ENCODE measurements at regions not wholly inside any gene's neighbourhood (a gene's known extent, or its start where the extent isn't known, plus 50 kb on each side); places are given as distances from the start of the nearest gene placed in this dataset.

DNA sequence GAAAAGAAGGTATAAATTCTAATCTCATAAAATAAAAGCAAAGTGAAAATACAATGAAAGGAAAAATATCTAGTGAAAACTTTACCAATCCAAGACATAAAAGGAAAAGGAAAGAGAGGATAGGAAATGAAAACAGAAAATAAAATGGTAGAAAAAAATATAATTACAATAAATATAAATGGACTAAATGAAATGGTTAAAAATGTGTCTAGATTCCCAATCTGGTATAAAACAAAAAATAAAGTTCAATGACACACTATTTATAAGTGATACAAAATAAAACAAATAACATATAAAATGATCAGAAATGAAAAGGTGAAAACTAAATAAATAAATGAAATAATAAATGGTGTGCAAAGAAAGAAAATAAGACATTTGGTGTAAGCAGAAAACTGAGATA, 516.4 kb upstream of the RORB start:
- no peak overlapping the region for H3K9ac ChIP-seq (ENCODE audit: low read depth, low read length)
- H4K20me1 ChIP-seq (ENCODE audit: insufficient read depth, low read length) = no peaks in the 10 kb centered on the region
- dilution Hi-C loops (cut with HindIII; ENCODE audit: low sequenced_read_pairs, unreplicated experiment) (no loop called here), in situ Hi-C loops (cut with MboI; ENCODE audit: low sequenced_read_pairs) (no loop called here), intact Hi-C loops (cut with micrococcal nuclease) (no loop called here)
- no peak overlapping the region for H4K8ac ChIP-seq (ENCODE audit: low read depth in 2 of 2, low read length in 2 of 2)
- H2AFZ ChIP-seq (replicated peaks; ENCODE audit: low read length, poor library complexity) = no peak overlapping the region
- H3K79me1 ChIP-seq (ENCODE audit: low read depth in 1 of 2, low read length in 2 of 2) = no peaks in the 10 kb centered on the region
- no peak overlapping the region for H3K56ac ChIP-seq (ENCODE audit: extremely low read depth, insufficient read depth, low read length)
- ChIA-PET CTCF (no interaction called here), POLR2A (ENCODE audit: unreplicated experiment) (no interaction called here)
- no peak for DNase-seq
- no peaks in the 10 kb centered on the region for H3K27me3 ChIP-seq (ENCODE audit: control insufficient read depth, insufficient read depth, low read length)
- no peak overlapping the region for H3K18ac ChIP-seq (ENCODE audit: low read depth, low read length)
- H3K14ac ChIP-seq (replicated peaks; ENCODE audit: low read depth, low read length) = no peak overlapping the region
- H3K9me1 ChIP-seq (ENCODE audit: insufficient read depth, low read length) = no peaks in the 10 kb centered on the region
- peaks cover 13% of the 10 kb centered on the region for H3K9me3 ChIP-seq (ENCODE audit: control insufficient read depth, insufficient read depth, low read length)
- H3K4me1 ChIP-seq (ENCODE audit: control insufficient read depth, insufficient read depth, low read length) = no peaks in the 10 kb centered on the region
- H4K91ac ChIP-seq (ENCODE audit: insufficient read depth, low read depth, low read length) = no peak overlapping the region
- H3K23ac ChIP-seq (ENCODE audit: low read depth, low read length) = no peak overlapping the region
- H2AK9ac ChIP-seq (replicated peaks; ENCODE audit: low read depth, low read length, poor library complexity) = no peak overlapping the region
- H3K4me3 ChIP-seq (ENCODE audit: insufficient read depth, low read depth, low read length) = no peak overlapping the region
- H2BK120ac ChIP-seq (ENCODE audit: low read depth, low read length) = no peak overlapping the region
- H3K36me3 ChIP-seq (ENCODE audit: control insufficient read depth, insufficient read depth, low read length) = no peaks in the 10 kb centered on the region
- no peak overlapping the region for H4K5ac ChIP-seq (ENCODE audit: low read depth, low read length)
- H3K27ac ChIP-seq (ENCODE audit: insufficient read depth, low read length) = no peak overlapping the region
- no TSS peak for BruUV-seq (replicated peaks)
- H2BK15ac ChIP-seq (ENCODE audit: low read depth, low read length) = no peak overlapping the region
- no peak overlapping the region for H2BK20ac ChIP-seq (ENCODE audit: low read depth, low read length)
- H2AK5ac ChIP-seq (ENCODE audit: low read depth, low read length) = no peak overlapping the region
- H2BK5ac ChIP-seq (ENCODE audit: low read depth, low read length, poor library complexity, severe bottlenecking) = no peak overlapping the region
- no peak overlapping the region for H3K4ac ChIP-seq (ENCODE audit: low read depth, low read length)
- no peak for ATAC-seq (ENCODE audit: low read depth)
- H3K4me2 ChIP-seq (ENCODE audit: low read depth, low read length) = no peak overlapping the region
- TF ChIP-seq, protein P1, sequence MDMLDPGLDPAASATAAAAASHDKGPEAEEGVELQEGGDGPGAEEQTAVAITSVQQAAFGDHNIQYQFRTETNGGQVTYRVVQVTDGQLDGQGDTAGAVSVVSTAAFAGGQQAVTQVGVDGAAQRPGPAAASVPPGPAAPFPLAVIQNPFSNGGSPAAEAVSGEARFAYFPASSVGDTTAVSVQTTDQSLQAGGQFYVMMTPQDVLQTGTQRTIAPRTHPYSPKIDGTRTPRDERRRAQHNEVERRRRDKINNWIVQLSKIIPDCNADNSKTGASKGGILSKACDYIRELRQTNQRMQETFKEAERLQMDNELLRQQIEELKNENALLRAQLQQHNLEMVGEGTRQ (IDR thresholded peaks at IDR 0.05; ENCODE audit: low read depth, low read length) = no peak
- TF ChIP-seq RAD21 (IDR thresholded peaks at IDR 0.05; ENCODE audit: low read length) = no peak
- TF ChIP-seq CEBPB (IDR thresholded peaks at IDR 0.05; ENCODE audit: low read depth, low read length) = no peak
- TF ChIP-seq MAFK (IDR thresholded peaks at IDR 0.05; ENCODE audit: low read depth, low read length) = no peak
- TF ChIP-seq, protein P2, sequence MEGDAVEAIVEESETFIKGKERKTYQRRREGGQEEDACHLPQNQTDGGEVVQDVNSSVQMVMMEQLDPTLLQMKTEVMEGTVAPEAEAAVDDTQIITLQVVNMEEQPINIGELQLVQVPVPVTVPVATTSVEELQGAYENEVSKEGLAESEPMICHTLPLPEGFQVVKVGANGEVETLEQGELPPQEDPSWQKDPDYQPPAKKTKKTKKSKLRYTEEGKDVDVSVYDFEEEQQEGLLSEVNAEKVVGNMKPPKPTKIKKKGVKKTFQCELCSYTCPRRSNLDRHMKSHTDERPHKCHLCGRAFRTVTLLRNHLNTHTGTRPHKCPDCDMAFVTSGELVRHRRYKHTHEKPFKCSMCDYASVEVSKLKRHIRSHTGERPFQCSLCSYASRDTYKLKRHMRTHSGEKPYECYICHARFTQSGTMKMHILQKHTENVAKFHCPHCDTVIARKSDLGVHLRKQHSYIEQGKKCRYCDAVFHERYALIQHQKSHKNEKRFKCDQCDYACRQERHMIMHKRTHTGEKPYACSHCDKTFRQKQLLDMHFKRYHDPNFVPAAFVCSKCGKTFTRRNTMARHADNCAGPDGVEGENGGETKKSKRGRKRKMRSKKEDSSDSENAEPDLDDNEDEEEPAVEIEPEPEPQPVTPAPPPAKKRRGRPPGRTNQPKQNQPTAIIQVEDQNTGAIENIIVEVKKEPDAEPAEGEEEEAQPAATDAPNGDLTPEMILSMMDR (conservative IDR thresholded peaks at IDR 0.05; ENCODE audit: low read depth, low read length) = no peak
- TF ChIP-seq SMC3 (IDR thresholded peaks at IDR 0.05; ENCODE audit: low read depth, low read length) = no peak
- TF ChIP-seq, protein P3, sequence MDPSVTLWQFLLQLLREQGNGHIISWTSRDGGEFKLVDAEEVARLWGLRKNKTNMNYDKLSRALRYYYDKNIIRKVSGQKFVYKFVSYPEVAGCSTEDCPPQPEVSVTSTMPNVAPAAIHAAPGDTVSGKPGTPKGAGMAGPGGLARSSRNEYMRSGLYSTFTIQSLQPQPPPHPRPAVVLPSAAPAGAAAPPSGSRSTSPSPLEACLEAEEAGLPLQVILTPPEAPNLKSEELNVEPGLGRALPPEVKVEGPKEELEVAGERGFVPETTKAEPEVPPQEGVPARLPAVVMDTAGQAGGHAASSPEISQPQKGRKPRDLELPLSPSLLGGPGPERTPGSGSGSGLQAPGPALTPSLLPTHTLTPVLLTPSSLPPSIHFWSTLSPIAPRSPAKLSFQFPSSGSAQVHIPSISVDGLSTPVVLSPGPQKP (IDR thresholded peaks at IDR 0.05; ENCODE audit: borderline replicate concordance, low read depth, low read length) = no peak
- TF ChIP-seq BHLHE40 (IDR thresholded peaks at IDR 0.05; ENCODE audit: low read depth, low read length) = no peak
- no peak for TF ChIP-seq FOS (IDR thresholded peaks at IDR 0.05; ENCODE audit: low read depth, low read length)
- no peak for TF ChIP-seq CHD1 (IDR thresholded peaks at IDR 0.05; ENCODE audit: low read depth, low read length)
- no peak for TF ChIP-seq MAZ (IDR thresholded peaks at IDR 0.05; ENCODE audit: borderline replicate concordance, low read depth, low read length)
- TF ChIP-seq NFE2L2 (IDR thresholded peaks at IDR 0.05; ENCODE audit: low read depth, low read length) = no peak
- no peak for TF ChIP-seq RCOR1 (IDR thresholded peaks at IDR 0.05; ENCODE audit: insufficient replicate concordance, low read length)
- no peak for TF ChIP-seq RFX5 (IDR thresholded peaks at IDR 0.05; ENCODE audit: low read depth, low read length)
- TF ChIP-seq MXI1 (IDR thresholded peaks at IDR 0.05; ENCODE audit: borderline replicate concordance, low read depth, low read length) = no peak
- TF ChIP-seq POLR2A (IDR thresholded peaks at IDR 0.05; ENCODE audit: low read depth, low read length) = no peak

Measured in IMR-90 (cell line).